ENCODE measurements at regions not wholly inside any gene's neighbourhood (a gene's known extent, or its start where the extent isn't known, plus 50 kb on each side); places are given as distances from the start of the nearest gene placed in this dataset.

DNA sequence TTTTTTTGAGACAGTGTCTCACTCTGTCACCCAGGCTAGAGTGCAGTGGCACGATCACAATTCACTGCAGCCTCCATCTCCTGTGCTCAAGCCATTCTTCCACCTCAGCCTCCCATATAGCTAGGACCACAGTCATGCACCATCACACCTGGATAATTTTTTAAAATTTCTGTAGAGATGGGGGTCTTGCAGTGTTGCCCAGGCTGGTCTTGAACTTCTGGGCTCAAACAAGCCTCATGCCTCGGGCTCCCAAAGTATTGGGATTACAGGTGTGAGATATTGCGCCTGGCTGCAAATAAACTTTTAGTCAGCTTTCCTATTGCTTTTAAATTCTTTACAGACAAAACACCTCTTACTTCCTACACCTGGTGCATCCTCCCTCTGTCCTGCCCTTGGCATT is 102.1 kb upstream of the VEPH1 start:
- TF ChIP-seq, protein P1, sequence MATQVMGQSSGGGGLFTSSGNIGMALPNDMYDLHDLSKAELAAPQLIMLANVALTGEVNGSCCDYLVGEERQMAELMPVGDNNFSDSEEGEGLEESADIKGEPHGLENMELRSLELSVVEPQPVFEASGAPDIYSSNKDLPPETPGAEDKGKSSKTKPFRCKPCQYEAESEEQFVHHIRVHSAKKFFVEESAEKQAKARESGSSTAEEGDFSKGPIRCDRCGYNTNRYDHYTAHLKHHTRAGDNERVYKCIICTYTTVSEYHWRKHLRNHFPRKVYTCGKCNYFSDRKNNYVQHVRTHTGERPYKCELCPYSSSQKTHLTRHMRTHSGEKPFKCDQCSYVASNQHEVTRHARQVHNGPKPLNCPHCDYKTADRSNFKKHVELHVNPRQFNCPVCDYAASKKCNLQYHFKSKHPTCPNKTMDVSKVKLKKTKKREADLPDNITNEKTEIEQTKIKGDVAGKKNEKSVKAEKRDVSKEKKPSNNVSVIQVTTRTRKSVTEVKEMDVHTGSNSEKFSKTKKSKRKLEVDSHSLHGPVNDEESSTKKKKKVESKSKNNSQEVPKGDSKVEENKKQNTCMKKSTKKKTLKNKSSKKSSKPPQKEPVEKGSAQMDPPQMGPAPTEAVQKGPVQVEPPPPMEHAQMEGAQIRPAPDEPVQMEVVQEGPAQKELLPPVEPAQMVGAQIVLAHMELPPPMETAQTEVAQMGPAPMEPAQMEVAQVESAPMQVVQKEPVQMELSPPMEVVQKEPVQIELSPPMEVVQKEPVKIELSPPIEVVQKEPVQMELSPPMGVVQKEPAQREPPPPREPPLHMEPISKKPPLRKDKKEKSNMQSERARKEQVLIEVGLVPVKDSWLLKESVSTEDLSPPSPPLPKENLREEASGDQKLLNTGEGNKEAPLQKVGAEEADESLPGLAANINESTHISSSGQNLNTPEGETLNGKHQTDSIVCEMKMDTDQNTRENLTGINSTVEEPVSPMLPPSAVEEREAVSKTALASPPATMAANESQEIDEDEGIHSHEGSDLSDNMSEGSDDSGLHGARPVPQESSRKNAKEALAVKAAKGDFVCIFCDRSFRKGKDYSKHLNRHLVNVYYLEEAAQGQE (IDR thresholded peaks at IDR 0.05; ENCODE audit: low read depth): no peak
- TF ChIP-seq, protein P2, sequence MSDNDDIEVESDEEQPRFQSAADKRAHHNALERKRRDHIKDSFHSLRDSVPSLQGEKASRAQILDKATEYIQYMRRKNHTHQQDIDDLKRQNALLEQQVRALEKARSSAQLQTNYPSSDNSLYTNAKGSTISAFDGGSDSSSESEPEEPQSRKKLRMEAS (IDR thresholded peaks at IDR 0.05): no peak
- TF ChIP-seq TAF1 (IDR thresholded peaks at IDR 0.05; ENCODE audit: low read depth): no peak
- TF ChIP-seq YY1 (IDR thresholded peaks at IDR 0.05; ENCODE audit: low read depth): no peak
- TF ChIP-seq ZBTB7A (IDR thresholded peaks at IDR 0.05; ENCODE audit: low read depth): no peak
- no peak for TF ChIP-seq NFIC (IDR thresholded peaks at IDR 0.05)
- no peak for TF ChIP-seq EP300 (IDR thresholded peaks at IDR 0.05; ENCODE audit: borderline replicate concordance)
- TF ChIP-seq FOXM1 (IDR thresholded peaks at IDR 0.05; ENCODE audit: borderline replicate concordance, low read depth): no peak
- TF ChIP-seq CREB1 (IDR thresholded peaks at IDR 0.05; ENCODE audit: low read depth): no peak
- no peak for TF ChIP-seq EGR1 (IDR thresholded peaks at IDR 0.05)
- no peak for TF ChIP-seq RAD21 (IDR thresholded peaks at IDR 0.05; ENCODE audit: low read depth)
